GM12873 (cell line): ENCODE measurements at regions not wholly inside any gene's neighbourhood (a gene's known extent, or its start where the extent isn't known, plus 50 kb on each side); places are given as distances from the start of the nearest gene placed in this dataset.

Experiments
- TF ChIP-seq, protein P1 (sequence below): IDR thresholded peaks from 2 replicates; pipeline ENCODE4 v1.5.1; 2012; ENCODE audit warnings: low read depth, mild to moderate bottlenecking, moderate library complexity, low read length, control low read depth; ENCODE audit not compliant: insufficient read depth; ENCODE audit errors: missing control alignments

DNA sequence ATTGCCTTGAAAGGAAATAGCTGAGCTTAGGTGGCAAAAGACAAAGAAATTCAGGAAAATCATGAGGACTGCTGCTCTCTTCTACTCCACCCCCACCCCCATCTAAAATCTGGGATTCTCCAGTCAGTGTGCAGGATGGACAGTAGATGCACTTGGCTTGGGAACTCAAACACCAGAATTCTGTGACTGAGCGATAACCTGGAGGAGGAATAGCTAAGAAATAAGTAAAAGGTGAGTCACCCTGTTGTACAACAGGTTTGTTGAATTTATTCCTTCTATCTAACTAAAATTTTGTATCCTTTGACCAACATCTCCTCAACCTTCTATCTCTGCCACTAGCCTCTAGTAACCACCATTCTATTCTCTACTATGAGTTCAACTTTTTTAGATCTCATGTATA is 1029.9 kb upstream of the ACVR2A start:
- TF ChIP-seq, protein P1, sequence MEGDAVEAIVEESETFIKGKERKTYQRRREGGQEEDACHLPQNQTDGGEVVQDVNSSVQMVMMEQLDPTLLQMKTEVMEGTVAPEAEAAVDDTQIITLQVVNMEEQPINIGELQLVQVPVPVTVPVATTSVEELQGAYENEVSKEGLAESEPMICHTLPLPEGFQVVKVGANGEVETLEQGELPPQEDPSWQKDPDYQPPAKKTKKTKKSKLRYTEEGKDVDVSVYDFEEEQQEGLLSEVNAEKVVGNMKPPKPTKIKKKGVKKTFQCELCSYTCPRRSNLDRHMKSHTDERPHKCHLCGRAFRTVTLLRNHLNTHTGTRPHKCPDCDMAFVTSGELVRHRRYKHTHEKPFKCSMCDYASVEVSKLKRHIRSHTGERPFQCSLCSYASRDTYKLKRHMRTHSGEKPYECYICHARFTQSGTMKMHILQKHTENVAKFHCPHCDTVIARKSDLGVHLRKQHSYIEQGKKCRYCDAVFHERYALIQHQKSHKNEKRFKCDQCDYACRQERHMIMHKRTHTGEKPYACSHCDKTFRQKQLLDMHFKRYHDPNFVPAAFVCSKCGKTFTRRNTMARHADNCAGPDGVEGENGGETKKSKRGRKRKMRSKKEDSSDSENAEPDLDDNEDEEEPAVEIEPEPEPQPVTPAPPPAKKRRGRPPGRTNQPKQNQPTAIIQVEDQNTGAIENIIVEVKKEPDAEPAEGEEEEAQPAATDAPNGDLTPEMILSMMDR, result no peak

DNA sequence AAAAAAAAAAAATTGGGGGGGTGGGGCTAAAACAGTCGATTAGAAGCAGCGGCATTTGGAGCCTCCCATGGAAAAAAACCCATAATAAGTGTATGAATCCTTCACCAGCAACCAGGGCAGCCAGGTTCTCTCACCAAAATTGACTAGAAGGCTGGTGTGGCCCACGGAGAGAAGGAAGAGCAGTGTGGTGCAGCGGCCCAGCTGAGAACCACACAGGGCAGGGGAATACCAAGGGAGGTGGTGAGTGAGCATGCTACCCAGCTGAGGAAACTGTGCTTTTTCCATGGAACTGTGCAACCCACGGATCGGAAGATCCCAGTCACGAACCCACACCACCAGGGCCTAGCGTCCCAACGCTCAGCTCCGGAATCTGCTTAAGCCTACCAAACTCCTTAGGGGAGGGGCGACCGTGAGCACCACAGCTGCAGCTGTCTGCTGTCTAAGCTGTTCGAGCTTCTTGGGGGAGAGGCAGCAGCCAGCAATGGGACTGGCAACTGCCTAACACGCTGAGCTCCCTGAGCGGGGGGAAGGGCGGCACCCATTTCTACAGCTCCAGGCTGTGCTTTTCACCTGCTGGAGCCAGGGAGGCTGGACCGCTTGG is 1037.2 kb upstream of the ACVR2A start:
- TF ChIP-seq, protein P1, result no peak

DNA sequence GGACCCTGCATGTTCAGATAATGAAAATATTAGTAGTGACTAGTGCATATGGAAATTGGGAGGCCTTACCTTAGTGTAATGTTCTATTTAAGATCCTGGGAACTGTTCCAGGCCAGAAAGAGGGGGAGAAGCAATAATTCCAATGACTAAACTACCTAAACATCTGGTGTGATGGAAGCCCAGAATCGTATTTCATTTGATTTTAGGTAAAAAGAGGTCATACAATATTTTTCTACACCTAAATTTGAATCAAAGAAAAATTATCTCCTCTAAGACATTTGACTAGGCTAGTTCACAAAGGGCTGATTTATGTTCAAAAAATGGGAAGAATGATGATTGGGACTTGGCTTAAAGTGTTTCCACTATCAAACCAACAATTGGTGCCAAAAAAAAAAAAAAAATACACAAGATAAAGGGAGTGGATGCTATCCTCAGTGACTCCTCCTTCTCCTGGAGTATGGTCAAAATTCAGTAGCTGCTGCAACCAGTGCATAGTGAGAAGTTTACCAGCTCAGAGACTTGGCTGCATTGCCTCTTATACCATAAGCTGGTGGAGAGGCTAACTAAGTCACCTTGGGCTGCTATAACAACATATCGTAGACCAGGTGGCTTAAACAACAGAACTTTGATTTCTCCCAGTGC is 1038.3 kb upstream of the ACVR2A start:
- TF ChIP-seq, protein P1, result no peak

DNA sequence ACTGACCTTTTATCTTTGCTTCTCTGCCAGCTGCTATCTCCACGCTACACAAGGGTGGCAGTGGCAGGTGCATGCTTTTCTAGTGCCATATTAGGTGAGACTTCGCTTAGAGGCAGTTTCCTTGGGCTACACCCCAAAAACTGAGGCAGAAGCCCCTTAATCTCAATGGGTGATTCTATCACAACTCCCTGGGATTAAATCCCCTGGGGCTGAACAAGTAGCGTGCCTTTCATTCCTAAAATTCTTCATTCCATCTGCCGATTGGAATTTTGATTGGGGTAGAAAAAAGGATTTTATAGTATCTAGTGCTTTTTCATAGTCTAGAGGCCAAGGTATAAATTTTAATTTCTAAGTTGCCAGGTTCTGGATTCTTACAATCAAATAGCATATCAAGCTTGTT is 1040.5 kb upstream of the ACVR2A start:
- TF ChIP-seq, protein P1, result no peak

DNA sequence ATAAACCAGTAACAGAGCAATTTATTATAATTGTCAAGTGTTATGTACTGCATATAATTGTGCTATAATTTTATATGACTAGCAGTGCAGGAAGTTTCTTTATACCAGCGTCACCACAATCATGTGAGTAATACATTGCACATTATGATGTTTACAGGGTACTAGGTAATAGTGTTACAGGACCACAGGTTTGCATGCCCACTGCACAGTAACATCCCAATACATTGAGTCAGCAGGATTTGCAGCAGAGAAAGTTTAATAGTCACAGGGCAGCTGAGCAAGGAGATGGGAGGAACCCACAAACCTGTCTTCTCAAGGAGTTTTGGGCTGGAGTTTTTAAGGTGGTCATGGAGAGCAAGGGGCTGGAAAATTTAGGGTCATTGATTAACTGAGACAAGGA is 1042.9 kb upstream of the ACVR2A start:
- TF ChIP-seq, protein P1, result no peak

DNA sequence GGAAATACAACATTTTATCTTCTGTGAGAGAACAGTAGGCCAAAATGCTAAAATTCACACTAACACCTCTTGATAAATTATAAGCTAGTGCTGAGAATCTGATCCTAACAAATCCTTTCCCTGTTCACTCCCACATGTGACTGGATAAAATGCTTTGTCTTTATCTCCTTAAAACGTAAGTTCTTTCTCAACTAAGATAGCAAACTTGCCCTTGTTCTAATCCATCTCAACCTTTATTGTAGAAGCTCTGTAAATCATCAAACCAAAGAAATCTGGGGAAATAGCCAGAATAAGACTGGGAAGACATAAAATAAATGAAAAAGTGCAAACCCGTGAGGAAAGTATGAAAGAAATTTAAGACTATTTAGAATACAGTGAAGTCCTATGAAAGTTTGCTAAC is 1058.4 kb upstream of the ACVR2A start:
- TF ChIP-seq, protein P1, result no peak

DNA sequence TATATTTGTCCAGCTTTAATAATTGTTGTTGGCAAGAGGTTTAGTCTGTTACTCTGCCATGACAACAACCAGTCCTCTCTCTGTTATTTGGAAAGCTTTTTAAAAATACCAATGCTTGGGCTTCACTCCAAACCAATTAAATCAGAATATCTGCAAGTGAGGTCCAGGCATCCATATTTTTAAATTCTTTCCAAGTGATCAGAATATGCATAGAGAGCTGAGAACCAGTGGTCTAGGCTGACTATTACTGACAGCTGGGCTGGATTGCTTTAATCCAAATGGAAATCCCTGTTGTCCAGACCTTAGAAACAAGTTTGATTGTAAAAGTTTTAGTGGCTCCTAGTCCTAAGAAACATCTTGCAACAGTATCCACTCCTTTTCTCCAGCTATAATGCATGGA is 1059.7 kb upstream of the ACVR2A start:
- TF ChIP-seq, protein P1, result no peak
